Stimulated activated CD8-positive, alpha-beta memory T cell treated with anti-CD3 and anti-CD28 coated beads, Interleukin-15, amount 100 ng/mL, for 24 hours (primary cell): ENCODE measurements at regions not wholly inside any gene's neighbourhood (a gene's known extent, or its start where the extent isn't known, plus 50 kb on each side); places are given as distances from the start of the nearest gene placed in this dataset.

Source experiments
- DNase-seq: peaks from one replicate; pipeline ENCODE4 v3.0.0-alpha.2; 2020; ENCODE audit warnings: low read depth

DNA sequence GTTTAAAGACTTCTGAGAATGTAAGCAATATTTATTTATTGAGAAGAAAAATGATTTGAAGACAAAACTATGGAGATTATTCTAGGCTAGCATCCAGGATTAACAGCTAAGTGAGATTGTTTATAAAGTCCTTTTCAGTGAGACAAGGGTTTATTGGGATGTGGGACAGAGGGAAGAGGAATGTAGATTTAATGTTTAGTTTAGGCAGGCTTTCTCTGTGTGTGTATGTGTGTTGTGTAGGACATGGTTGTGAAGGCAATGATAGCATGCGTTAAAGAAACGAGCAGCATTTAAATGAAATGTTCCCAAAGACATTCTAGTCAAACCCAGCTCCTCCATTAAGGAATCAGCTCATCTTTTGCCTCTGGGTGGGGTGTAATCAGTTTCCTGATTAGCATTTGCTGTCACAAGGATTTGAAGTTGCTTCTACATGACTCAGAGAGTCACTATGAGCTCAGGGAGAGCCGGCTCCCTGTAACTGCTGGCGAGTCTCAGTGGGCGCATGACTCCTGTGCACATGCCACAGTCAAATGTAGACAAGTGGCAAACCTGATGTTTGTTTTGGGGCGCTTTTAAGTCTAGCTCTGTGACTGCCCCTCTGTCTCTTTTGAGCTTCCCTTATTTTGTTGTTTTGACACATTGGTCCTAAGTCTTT is 442.2 kb upstream of the CELF4 start:
- no peak for DNase-seq

DNA sequence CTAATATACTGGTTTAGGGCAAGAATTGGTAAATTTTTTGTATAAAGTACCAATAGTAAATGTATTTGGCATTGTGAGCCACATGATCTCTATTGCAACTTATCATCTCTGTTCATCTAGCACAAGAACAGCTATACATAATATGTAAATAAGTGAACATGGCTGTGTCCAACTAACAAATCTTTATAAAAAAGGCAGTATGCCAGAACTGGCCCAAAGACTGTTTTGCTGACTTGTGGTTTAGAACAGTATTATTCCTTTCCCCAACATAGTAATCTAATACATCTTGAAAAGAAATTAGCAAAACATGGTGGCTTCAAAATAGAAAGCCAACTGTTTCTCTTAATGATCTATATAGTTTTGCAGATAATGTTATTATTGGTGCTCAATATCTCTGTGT is 441.4 kb upstream of the CELF4 start:
- no peak for DNase-seq

DNA sequence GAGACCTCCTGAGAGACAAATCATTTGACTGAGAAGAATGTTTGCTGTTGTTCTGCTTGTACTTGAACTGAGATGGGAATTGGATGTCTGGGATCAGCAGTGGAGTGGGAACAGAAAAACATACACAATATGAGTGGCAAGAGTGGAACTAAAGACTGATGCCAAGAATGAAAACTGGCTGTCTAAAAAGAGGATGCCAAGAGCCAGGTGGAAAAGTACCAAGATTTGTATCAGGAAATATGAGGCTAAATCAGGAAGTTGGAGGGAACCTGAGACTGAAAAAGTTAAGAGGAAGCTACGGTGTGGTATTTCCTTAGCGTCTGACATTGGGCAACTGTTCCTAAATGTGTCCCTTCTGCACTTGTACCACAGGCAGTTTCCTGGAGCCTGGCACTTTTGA is 440.9 kb upstream of the CELF4 start:
- DNase-seq: no peak

GRCh38 chr18:37997695-37998094 is 432.1 kb upstream of the CELF4 start:
- no peak for DNase-seq

GRCh38 chr18:37987901-37988300 is 422.3 kb upstream of the CELF4 start:
- DNase-seq: no peak

- DNase-seq: no peak
Measured at GRCh38 chr18:37986665-37987064, 421.1 kb upstream of the CELF4 start.

DNA sequence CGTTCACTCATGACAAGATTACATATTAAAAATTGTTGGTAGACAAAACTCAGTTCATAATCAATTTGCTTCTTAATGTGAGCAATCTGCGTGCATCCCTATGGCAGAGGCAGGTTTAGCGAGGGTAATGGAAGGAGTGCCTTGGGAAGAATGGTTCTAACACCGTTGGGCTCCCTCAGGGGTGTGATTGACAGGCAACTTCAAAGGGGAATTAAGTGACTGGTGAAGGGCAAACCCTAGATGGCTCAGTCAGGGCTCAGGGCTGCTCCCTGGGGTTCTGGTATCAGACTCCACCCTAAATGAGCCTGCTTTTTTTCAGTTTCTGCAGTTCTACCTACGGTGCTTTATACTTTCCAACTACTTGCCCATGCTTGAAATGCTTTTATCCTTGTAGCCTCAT is 419.5 kb upstream of the CELF4 start:
- DNase-seq: no peak

DNA sequence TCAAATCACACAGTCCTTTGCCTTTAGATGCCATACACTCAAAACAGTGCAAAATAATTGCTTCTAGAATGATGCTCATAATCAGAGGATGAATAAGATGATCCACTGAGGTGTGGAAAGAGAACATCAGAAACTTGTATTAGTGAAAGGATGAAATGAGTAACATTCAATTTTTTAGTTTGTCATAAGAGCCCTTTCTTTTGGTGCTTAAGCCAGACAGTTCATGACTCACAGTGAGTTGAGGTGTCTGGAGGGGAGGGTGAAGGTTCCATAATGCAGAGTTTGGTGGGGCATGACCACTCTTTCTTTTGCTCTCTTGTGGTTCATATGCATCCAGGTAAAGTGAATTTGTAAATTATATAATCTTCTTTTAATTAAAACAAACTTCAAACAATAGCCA is 415.0 kb upstream of the CELF4 start:
- DNase-seq: no peak

- DNase-seq: no peak
Measured at GRCh38 chr18:37975446-37975845, 409.8 kb upstream of the CELF4 start.

DNA sequence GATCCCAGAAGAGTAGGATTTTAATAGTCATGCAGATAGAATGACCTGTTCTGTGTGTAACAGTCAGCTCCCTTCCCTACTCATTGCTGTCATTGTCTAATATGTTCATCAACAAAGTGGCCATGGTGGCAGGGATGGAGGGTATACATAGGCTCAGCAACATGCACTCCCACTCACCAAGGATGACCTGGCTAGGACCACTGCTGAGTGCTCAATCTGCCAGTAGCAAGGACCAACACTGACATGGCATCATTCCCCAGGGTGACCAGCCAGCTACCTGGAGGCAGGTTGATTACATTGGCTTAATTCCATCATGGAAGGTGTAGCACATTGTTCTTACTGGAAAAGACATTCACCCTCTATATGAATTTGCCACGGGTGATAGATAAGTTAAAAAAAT is 401.7 kb upstream of the CELF4 start:
- no peak for DNase-seq

GRCh38 chr18:37965572-37965970 is 400.0 kb upstream of the CELF4 start:
- DNase-seq: no peak

DNA sequence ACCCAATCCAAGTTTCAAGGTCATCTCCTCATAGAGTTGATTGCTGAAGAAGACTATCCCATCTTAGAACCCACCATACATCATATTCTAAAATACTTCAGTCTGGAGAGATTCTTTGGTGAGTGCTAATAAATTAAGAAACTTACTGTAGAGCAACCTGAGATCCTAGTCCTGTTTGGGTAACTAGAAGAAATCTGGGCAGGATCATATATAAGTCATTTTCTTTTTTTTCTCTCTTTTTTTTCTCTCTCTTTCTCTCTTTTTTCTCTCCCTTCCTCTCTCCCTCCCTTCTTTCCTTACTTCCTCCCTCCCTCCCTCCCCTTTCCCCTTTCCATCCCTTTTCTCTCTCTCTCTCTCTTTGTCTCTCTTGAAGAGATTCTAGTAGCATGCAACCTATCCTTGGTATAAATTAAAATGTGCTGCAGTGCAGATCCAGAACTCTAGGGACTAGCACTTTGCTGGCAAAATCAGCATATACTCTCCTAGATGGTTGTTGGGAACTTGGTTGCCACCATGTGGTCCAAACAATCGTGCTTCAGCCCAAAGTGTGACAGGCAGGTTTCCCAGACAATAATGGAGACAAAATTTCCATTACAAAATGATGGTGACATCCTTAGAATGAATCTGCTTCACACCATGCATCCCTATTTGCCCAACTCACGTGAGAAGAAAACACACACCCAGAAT is 399.4 kb upstream of the CELF4 start:
- DNase-seq: no peak

- DNase-seq: no peak
Measured at GRCh38 chr18:37963837-37964236, 398.2 kb upstream of the CELF4 start.

DNA sequence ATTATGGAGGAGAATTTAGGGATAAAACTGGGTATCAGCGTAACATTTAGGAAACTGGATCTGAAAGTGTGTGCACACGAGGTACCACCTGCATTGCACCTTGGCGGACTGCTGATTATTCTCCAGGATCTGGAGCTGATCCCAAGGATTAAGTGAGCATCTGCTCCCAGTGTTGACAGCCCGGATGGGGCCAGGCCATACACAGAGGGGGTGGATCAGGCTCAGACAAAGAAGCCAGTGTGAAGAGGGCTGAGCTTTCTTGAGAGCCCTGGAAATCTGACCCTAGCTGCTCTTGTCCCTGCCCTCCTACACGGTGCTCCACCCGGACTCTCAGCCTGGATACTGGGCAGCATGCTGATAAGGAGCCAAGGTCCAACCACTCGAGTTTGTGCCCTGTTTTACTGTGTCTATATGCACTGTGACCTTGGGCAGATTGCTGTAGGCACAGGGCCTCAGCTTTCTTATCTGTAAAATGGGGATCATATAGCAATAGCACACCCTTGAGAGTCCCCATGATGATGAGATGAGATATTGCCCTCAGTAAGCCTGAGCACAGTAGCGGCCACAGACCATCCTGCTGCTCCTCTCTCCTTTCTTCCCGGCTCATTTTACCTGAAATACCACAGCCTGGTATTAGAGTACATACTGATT is 396.8 kb upstream of the CELF4 start:
- no peak for DNase-seq

DNA sequence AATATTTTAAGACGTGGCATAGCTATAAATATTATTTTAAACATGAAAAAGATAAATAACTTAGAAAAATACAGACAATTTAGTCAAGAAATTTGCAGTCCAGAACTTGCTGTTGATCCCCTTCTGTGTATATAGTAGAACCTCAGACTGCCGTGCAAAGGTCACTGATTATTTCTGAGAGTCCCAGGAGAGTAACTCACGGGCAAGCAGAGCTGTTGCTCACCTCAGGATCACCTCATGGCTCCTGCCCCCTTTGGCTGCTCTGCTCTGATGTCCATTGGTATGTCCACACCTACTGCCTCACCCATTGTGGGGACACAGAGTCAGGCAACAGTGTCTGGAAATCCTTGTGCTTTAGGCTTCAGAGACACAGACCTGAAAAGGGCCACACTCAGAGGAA is 392.9 kb upstream of the CELF4 start:
- DNase-seq: no peak

DNA sequence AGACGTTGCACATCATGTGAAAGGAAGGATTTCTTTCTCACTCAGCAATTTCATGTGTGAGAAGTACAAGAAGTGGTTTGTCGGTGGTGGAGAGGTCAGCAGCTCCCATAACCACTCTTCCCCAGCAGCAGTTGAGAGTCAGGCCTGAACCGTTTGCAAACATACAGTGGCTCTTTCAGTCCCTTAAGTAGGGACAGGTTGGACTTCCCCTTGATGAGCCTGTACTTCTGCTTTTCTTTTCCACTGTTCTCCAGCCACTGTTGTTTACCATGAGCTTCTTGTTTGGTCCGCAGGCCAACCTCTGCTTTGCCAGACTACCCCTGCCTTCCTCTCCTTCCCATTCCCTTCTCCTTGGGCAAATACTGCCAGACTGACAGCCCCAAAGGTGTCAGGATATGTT is 391.3 kb upstream of the CELF4 start:
- DNase-seq: no peak

DNA sequence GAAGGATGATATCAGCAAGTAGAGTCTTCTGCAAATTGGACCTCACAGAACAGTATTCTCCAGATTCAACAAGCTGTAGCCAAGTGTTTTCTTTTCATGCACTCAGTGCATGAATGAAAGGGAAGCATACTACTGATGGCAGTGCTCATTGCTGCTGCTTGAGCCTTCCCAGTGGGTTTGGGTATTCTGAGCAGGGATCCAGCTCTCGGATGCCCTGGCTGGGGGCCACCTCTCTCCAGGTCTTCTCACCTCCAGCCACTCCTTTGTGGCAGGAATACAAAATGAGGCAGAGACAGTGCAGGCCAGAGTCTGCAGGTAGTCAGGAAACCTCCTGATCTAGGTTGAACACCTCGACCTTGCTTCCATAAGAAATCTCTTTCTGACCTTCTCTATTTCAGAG is 390.4 kb upstream of the CELF4 start:
- no peak for DNase-seq

DNA sequence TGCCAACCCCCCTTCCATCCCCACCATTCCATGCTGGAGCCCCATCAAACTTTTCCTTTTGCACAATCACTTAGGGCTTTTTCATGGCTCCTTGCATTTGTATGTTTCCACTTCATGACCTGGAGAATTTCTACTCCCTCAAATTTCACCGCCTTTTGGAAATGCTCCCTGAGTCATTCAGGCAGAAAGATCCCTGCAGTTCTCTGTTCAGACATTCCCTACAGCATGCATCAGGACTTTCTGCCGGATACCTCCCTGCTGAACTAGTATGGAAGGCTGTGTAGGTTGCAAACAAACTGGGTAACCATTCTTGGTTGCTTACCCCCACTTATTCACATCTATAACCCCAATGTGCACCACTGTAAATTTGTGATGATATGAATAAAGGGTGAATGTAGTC is 389.6 kb upstream of the CELF4 start:
- DNase-seq: no peak

GRCh38 chr18:37953876-37954275 is 388.3 kb upstream of the CELF4 start:
- no peak for DNase-seq

- no peak for DNase-seq
Measured at GRCh38 chr18:37948471-37948870, 382.9 kb upstream of the CELF4 start.

DNA sequence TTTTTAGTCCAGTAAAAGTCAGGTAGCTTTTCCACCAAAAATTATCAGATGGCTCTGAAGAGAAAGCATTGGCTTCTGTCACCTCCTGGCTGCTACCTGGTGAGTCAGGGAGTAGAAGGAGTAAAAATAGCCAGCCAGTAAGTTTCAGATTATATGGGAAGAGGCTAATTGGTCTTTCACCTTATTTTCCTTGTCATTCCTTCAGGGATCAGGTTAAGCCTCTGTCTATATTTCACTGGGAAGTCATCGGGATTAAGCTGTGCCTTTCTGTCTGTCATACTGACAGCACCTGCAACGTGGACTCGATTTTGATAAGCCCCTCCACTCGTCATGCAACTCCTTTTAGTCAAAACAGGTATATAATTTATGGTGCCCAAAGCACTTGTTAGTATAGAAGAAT is 380.7 kb upstream of the CELF4 start:
- DNase-seq: no peak

DNA sequence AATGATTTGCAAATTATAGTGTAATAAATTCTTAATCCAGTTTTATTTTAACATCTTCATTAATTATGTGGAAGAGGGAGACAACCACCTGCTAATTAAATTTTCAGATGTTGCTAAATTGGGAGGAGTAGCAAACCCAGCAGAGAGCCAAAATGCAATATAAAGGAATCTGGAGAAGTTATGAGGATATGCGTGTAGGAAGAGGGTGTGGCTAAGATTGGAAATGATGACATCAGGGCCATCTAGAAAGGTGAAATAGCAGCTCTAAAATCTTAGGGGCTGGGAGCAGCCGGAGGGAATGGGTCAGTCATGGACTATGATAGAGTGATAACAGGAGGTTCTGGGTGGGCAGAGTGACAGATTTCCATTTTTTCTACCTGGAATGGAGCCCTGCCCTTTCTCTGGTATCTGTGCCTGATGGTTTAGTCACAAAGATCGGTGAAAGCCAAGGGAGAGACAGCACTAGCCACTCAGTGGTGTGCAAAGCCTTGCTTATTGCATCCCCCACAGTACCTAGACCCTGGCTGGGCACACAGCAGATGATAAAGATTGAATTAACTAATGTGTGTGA is 379.2 kb upstream of the CELF4 start:
- DNase-seq: no peak

- no peak for DNase-seq
Measured at GRCh38 chr18:37937287-37937686, 371.7 kb upstream of the CELF4 start.
